Frontal cortex (tissue), 3 donors: ENCODE measurements at regions not wholly inside any gene's neighbourhood (a gene's known extent, or its start where the extent isn't known, plus 50 kb on each side); places are given as distances from the start of the nearest gene placed in this dataset.
A peak's percentile ranks its signal among the peaks of the same experiment; 100 is the strongest.

ENCODE experiments used
- DNase-seq, 2 donors: peaks; one replicate each; pipeline ENCODE4 v3.0.0; 2012; ENCODE audit warnings: low spot score in 2 of 2
- FAIRE-seq: peaks from 2 replicates; lab custom pipeline; 2012; peaks lifted over from hg19 to GRCh38; lab: Jason Lieb, UNC
- donor health status: control.
- donor health status: control.
- donor health status: control.

DNA sequence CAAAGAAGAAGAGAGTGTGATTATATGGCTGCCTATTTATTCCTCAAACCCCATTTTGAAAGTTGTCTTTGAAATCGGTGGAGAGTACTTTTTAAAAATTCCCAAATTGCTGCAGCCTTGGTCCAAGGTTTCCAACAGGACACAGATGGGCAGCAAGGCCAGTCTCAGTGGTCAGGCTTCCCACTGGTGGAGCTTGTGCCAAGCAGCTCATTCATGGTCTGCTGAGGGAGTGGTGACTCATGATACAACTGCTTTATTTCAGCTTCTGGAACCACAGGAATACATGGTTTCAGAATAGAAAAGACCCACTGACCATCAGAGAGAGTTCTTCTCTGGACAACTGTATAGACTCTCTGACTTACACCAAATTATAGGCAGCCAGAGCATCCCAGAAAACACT lies 673.1 kb upstream of the KLF4 start:
- no peak for FAIRE-seq
- DNase-seq = no peak

DNA sequence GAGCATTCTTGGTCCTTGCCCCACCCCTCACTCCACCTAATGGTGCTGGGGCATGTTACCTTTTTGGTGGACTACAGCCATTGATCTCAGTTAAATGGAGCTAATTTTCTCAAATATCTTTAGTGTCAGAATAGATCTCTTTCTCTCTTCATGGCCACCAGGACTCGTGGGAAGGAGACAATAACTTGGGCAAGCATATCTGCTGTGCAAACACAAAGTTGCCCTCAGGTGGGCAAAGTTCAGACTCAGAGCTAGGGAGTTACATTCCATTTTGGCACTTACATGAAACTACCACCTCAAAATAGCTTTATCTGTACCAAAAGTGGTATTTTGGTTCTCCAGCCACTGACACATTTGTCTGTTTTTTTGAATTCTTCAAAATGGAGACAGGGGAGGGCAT lies 671.9 kb upstream of the KLF4 start:
- FAIRE-seq (no peak), DNase-seq (no peak)

DNA sequence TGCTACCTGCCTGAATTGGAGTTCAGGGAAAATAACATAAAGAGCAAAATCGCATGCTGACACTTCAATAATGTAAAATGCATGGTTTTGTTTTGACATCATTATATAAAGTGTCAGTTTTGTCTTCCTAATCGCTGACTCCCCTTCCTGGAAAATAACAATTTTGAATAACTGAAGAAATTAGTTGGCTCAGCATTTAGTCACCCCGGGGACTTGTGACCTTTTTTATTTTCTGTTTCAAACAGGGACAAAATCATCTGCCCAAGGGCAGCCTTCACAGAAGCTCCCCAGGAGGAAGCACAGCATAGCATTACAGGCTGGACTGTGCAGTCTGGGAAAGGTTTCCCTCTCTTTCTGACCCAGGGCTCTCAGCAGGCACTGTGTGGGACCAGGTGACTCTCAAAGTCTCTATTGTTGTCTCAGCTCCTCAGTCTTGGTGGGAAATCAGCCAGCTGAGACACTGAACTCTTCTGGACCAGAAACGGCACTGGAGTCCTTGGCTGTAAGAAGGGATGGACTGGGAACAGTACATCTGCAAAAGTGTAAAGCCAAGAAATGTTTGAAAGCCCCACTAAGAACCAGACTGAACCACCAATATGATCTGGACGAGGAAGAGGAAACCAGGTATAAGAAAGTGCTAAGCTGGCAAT lies 671.3 kb upstream of the KLF4 start:
- DNase-seq (no peak), FAIRE-seq (no peak)

DNA sequence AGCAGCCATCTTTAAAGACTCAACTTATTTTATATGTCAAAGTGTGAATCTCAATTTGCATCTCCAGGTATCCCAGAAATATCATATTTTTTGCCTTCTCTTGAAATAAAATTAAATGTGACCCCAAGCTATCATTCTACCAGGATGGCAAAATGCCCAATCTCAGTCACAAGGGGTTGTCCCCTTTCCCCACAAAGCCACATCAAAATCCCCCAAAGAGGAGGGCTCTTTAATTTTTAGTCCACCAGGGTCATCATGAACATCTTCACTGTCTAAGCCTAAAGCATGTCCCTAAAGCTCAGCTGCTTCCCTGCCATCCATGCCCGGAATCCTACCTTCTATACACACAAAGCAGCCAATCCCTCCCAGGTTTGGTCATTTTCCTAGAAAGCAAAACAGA lies 670.5 kb upstream of the KLF4 start:
- FAIRE-seq (no peak), DNase-seq (no peak)

DNA sequence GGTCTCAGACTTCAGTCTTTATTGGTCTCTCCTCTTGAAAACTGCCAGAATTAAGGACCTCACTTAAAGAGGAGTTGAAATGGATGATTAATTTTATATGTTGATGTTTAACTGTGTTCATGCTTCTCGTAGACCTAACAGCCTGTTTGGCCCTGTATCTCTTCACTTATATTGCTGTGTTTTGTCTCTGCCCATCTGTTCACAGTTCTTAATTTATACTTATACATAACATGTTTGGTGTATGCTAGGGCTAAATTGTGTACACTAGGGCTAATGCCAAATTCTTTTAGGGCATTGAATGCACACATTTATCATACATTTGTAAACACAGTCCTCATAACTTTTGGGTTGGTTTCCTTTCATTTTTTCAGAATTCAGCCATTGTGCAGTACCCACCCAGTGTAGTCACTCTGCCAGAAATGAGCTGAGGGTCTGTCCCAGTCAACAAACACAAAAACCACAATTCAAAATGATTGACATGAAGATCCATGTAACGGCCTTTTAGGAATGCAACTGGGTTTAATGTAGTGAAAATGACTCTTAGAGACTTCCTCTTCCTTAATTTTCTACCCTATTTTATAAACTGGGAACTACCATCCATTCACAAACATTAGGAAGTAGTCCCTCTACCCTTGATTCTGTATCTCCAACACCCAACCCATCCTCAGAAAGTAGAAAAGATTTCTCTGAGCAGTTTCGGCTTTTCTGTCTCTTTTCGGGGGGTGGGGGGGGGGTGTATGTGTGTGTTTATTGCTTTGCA lies 668.8 kb upstream of the KLF4 start:
- DNase-seq (no peak), FAIRE-seq (no peak)

DNA sequence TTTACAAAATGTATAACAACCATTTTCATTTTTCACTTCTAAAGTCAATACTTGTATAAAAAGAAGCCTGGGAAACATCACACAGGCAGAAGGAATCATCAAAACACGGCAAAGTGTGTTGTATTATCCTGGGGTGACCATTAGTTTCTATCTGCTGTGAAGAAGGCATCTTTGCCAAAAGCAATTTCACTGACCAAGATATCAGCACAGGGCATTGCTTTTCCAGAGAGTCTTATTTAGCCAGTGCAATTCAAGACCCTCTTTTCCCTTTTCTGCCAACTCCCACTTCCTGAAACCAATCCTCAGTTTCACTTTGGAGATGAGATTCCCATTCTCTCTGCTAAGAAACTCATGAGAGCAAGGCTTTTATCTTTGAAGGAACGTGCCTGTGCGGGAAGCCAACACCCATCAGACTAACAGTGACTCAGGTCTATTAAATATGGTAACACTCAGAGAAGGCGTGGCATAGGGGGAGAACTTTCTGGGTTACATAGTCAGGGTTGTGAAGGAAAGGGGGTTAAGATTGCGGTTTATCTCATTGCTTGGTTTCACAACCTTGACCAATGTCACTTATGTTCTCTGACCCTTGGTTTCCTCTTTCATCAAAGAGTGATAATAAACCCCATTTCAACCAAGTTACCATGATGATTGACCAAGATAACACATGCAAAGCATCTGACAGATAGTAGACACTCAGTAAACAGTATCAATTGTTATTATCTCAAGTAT lies 666.9 kb upstream of the KLF4 start:
- FAIRE-seq (no peak), DNase-seq (no peak)

DNA sequence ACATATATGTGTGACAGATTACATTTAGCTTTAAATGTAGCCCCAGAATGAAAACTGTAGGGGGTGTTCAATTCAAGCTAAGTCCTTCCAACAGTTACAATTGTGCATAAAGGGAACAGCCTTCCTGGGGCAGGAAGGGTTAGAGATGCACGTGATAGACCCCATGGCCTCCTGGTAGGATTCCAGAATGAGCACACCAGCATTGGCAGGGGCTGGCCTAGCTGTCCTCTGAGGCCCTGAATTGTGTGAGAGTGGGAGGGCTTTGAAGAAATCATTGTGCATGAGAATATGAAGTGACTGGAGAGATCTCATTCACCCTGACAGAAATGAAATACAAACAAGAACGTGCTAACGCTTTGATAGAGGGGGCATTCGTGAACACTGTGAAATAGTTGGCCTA lies 663.8 kb upstream of the KLF4 start:
- DNase-seq (no peak), FAIRE-seq (no peak)

DNA sequence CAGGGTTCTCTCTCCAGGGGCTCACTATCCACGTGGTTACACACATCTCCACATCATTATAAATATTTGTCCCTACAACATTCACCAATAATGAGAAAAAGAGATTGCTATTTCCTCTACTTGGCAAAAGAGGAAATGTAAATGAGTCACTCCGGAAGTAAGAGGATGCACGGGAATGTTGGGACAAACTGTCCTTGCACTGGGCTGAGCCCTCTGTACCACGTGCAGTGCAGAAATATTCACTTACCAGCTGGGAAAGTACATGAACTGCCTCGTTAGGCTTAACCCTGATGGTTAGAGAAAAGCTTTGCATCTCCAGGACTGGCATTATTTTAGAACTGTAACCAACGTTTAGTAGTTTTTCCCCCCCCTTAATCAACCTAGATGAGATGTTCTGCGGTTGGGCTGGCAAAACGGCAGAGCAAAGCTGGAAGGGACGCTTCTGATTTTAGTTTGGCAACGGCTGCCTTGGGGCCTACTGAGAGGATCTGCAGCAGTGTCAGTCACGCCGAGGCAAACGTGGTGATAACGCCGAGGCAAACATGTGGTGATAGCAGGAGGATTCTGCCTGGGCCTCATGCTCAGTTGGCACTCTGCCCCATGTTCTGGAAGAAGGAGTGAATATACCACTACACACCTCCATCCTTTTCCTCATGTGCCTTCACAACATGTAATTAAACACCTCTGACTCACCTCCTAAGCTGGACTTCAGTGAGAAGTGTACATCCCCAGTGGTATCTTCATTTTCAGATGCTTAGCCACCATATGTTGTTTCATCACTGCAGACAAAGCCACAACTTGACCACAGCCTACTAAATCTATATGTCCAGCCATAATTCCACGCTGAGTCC lies 661.4 kb upstream of the KLF4 start:
- FAIRE-seq = no peak
- DNase-seq = no peak

DNA sequence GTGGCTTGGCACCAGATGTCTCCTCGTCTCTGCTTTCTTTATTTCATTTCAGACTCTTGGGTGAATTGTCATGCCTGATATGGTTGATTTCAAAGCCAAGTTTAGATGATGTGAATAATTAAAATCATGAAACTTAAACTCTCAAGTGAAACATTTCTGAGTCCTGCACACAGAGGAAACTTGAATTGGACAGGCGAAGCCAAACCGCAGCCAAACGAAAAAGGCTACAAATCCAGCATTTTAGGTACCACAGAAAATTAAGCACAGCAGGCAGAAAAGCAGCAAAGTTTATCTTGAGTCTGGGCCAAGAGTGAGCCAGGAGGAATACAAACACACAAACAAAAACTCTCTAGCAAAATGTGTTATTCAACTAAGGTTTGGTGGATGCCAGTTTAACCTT lies 659.8 kb upstream of the KLF4 start:
- no peak for DNase-seq
- no peak for FAIRE-seq

DNA sequence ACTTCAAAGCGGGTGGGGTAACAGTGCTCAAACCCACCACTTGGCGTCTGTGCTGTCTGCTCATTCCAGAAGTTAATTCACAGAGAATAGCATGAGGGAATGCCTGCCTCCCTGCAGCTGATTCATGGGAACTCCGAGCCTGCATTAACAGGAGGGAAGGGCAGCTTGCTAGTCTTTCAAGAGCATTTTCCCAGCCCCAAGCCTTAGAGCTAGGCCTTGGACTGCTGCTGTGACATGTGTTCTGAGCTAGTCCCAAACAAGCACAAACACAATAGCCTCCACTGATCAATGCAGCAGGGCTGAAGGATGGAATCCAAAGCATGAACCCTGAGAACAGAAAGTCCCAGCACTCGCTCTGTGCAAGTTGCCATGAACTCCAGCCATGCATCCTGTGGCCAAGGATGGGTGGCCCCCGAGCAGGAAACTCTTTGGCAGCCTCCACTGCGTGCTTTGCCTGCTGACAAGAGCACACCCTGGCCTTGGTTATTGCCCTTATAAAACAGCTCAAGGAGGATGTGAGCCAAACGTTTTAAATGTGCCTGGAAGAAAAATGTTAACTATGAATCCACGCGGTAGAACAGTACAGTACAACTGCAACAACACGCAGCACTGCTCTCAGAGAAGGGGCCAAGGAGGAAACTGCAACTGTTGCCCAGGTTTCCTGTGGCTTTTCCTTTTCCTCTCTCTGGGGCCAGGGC lies 653.1 kb upstream of the KLF4 start:
- FAIRE-seq (no peak), DNase-seq (peak; percentile 7 to 10)

DNA sequence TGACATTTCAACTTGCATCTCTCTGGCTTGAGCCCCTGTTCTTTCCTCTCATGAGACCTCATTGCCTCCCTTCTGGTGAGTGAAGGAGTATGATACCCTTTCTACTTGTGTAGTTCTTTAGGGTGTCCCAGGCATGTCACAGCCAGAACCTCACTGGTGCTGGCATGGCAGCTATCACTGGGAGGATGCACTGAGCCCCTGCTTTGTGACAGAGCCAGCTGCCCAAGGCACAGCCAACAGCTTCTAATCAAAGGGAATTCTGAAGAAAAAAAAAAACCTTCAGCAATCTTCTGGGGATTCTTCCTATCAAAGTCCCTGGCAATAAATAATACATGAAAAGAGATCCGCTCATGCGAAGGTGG lies 652.6 kb upstream of the KLF4 start:
- FAIRE-seq = no peak
- no peak for DNase-seq

DNA sequence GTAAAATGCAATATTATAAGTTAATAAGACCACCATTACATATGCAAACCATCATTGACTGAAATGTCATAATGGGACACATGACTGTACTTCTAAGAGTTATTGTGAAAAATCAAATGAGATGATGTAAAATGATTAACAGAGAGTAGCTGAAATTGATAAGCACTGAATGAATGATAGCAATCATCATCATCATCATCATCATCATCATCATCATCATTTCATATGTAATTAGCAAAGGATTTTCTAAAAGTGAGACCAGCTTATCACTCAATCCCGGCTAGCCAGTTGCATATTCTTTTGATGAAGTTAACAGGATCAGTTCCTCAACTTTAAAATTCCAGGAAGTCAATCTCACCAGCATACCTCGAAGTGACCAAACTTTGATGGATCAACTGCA lies 650.3 kb upstream of the KLF4 start:
- FAIRE-seq = no peak
- no peak for DNase-seq

DNA sequence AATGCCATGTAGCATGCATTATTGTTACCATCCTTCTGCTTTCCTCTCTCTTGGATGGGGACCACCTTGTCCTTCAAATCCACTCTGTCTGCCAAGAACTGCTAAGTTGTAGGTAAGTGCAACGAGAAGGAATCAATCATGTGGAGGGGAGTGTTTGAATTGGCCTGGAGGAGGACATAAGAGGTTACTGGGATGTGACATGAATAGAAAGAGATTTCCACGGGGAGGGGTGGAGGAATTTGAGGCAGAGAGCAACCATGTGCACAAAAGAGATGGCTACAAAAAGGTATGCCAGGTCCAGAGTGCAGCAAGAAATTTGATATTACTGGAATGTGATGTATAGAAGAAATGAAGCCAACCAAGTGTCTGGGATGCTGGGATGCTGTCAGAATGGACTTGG lies 648.9 kb upstream of the KLF4 start:
- FAIRE-seq (no peak), DNase-seq (no peak)

DNA sequence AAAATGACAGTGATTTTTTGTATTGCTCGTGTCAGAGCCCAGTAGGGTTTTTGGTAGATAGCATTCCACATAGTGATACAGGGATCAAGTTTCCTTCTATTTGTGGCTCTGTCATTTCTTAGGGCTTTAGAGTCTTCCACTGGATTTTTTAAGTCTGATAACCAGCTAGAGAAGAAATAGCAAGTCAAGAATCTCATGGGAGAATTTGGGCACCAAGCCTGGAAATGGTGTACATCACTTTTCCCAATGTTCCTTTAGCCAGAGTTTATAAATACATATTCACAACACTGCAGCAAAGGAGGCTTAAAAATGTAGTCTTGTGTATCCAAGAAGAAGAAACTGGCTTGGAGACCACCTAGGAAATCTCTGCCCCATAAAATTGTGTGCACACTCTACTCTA lies 647.1 kb upstream of the KLF4 start:
- no peak for DNase-seq
- FAIRE-seq = no peak

DNA sequence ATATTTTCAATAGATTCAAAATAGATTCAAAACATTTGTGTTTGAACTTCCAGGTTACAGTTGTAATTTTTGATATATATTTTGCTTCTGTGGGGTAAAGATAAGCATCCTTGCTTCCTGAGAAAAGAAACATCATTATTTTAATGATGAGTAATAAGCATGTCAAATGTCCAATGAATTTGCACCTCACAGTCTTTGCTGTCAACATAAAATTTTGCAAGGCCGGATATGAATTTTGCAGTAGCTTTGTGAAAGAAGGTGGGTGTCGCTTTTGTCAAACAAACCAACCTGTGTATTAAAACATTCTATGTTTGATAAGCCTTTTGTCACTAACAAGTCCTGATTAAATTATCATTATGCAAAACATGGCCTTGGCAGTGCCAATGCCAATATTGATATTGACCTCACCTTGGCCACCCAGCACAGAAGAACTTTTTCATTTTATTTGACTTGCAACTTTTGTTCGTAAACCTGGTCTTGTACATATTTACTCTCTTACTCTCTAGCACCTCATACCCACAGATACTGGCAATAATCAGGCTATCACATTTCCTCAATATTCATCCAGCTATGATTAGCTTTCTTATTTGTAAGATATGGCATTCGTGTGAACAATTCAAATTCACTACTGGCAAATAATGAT lies 645.0 kb upstream of the KLF4 start:
- DNase-seq = no peak
- no peak for FAIRE-seq

DNA sequence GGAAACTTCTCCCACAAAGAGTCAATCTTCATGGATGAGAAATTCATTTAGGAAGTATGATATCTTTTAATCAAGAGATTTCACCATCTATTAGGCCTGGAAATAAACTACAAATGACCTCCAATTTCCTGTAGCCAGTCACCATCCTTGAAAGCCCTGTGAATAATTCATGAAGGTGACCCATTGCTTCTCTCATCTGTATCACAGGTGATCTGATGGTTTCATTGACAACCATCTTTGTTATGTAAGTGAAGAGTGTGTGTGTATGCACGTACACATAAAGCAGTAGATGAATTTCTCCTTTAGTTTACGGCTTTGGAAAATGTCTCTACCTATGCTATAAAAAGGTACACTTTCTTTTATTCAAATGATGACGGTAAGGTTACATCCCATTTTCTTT lies 644.1 kb upstream of the KLF4 start:
- FAIRE-seq (no peak), DNase-seq (no peak)

DNA sequence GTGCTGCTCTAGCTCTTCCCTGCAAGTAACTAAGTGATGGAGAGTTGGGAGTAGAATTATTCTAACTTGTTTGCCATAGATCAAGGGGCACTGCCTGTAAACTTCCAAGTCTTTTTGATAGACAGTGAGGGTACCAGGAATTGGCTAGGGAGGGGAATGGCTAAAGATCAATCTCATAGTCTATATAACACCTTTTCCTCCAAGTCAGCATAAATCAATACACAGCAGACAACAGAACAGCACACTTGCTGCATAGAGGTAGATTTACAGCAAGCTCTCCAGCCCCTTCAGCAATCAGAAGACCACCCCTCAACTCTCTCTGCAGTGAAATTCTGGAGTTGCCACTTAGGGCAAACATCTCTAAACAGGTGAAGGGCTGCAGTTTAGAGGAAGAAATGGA lies 643.5 kb upstream of the KLF4 start:
- FAIRE-seq = no peak
- no peak for DNase-seq

DNA sequence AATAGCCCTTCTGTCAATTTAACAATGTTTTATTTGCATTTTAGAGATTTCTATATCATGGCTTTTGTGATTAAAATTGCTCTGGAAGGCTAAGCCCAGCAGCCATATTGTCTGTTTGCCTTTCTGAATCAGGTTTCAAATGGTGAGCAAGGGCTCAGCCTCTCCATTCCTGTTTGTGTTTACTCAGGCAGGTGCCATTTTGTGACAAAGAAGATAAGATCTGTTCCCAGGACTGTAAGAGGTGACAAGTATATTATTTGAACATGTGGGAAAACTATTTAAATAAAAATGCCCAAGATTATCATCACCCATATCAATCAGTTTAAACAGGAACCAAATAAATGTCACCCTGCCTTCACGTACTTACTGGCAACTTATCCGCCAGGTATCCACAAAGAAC lies 641.3 kb upstream of the KLF4 start:
- FAIRE-seq (no peak), DNase-seq (no peak)

DNA sequence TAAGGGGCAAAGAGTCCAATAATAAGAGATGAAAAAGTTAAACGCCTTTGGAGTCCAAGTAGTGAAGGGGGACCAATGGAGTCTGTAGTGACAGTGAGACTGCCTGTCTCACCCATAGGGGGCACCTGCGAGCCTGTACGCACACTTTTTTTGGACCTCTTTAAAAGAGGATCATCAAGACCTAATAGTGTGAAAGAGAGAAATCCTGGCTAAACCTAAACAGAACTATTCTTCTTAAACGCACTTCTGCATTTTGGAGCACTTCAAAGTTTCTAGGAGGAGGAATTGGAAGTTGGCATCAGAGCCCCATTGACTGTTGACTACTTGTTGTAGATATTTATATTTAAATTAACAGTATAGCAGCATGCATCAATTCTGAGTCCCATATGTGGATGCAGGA lies 636.1 kb upstream of the KLF4 start:
- no peak for DNase-seq
- no peak for FAIRE-seq
